ENCODE measurements at regions not wholly inside any gene's neighbourhood (a gene's known extent, or its start where the extent isn't known, plus 50 kb on each side); places are given as distances from the start of the nearest gene placed in this dataset.

DNA sequence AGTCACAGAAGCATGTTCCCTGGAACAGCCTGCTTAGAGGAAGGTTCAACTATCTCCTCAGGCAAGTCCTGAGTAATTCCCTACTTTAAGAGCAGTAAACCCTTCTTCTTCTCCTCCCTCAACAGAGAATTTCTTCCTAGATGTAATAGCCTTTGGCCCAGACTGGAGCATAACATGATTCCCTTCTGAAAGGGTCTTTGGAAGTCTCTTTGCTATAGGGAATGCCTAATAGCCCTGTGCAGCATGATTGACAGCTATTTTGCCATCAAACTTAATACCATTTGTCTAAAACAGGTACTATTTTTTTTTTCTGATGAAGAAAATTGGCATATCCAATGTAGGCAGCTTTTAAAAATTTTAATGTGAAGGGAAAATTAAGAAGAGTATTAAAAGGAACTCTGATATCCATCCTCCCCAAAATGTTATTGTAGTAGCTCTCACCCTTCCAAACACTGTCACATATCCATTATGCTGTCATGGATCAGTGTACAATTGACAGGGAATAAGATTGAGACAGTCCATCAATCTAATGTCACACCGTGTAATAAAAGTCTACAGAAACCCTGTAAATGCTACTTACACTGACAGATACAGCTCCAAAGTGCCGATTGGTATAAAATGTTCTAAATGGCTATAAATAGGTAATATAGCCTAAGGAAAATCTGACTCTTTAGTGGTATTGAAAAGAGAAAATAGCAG is 884.6 kb downstream of the TTLL7 start:
- no peak for DNase-seq

DNA sequence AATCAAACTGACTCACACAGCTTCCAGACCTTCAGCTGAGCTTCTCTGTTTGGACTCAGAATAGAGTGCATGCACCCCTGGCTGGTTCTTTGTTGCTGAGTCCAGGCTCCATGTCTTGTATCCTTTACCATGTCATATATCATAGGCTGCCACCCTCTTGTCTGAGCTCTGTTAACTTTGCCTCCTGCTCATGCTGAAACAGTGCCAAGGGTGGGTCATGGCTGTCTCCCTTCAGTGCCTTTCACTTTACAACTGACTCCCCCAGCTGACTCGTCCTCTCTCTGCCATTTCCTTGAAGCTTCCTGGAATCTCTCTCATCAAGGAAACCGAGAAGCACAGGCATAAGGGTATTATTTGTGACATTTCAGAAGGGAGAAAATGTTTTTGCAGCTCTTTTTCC is 885.3 kb downstream of the TTLL7 start:
- DNase-seq = no peak

DNA sequence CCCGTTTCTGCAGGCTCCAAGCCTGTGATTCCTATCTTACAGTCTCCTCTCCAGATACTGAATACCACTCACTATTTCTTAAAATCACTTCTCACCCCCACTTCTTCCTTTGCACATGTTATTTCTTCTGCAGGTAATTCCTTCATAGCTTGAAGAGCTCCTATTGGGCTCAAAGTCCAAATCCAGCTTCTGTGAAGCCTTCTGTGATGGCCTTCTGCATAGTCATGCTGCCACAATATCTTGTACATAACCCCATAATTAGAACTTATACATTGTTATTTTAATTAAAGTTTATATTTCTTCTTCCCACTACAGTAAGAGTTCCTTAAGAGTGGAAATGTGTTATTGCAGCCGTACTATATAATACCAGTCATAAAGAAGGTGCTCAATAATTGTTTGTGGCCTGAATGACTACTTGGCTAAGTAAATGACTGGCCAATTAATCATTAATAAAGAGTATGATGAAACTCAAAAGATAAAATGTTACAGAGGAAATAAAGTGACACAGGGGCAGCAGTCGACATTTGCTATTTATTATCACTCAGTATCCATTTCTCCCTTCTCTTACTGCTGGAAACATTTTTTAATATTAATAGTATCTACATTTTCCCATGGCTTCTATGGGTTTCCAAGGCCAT is 886.6 kb downstream of the TTLL7 start:
- no peak for DNase-seq

DNA sequence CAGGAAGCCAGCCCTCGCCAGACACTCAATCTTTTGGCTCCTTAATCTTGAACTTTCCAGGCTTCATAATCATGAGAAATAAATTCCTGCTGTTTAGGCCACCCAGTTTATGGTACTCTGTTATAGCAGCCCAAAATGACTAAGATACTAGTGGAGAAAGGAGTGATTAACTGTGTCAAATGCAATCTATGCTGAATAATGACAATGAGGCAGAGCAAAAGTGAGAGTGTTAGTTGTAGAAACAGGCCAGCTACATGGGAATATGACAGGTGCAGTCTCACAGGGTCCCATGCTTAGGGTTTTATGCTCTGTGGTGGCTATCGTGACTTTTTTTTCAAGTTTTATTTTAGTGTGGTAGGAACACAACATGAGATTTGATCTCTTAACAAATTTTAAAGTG is 888.8 kb downstream of the TTLL7 start:
- DNase-seq = no peak

DNA sequence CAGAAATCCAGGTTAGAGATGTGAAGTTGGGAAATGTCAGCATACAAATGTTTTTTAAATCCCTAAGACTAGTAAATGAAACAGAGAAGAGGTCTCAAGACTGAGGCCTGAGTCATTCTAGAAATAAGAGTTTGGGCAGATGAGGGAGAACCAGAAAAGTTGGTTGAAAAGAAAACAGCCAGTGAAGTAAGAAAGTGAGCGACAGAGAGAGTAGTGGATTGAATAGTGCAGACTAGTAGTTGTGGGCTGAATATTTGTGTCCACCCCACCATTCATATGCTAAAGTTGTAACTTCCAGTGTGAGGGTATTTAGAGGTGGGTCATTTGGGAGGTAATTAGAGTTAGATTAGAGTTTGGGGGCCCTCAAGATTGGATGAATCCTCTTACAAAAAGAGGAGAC is 889.2 kb downstream of the TTLL7 start:
- DNase-seq = no peak

DNA sequence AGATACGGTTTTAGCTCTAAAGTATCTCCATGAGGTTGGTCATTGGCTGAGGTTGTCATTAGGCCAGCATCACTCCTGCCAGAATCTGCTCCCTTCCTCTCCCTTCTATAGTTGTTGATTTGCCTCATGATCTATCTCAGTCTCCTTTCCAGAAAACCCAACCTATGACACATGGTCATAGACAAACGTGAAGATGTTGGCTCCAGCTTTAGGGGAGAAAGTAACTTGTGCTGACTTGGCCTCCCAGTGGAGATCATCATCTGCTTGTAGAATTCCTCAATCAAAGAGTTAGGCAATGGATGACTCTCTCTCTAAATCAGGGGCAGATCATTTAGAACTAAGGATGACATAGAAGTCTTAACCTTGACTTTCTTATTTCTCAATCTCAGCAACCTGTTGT is 894.4 kb downstream of the TTLL7 start:
- DNase-seq = no peak

DNA sequence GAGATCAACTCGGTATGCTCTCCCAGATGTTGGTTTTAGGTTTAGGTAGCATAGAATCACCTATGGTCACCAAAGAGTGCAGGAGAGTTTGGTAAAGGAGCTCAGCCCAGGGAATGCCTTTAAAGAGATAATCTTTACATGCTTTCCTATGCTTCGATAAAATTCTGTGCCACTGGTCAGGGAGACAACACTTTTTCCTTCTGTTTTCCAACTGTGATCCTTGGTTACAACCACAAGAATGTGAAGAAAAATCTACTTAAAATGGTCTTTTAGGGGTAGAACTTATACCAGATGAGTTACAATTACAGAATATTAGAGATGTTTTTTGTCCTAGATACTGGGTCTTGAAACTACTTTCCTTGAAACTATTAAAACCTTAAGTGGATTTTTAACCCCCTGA is 895.6 kb downstream of the TTLL7 start:
- DNase-seq = no peak

DNA sequence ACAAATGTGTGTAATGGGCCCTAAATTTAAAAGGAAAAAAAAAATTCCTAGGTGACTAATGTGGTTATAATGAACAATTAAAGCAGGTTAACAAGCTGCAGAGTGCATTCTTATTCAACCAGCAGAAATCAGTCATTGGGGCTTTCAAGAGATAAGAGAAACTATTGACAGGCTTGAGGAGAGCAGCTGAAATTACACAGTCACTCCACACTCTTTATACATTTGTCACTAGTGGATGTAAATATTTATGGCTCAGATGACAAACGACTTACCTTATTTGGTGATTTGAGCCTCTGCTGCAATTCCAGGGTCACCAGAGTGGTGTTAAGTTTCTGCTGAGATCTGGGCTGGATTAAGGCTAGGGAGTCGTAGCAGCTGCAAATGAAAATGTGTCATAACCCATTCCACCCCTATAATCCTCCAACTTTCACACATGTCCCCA is 896.3 kb downstream of the TTLL7 start:
- DNase-seq = no peak

DNA sequence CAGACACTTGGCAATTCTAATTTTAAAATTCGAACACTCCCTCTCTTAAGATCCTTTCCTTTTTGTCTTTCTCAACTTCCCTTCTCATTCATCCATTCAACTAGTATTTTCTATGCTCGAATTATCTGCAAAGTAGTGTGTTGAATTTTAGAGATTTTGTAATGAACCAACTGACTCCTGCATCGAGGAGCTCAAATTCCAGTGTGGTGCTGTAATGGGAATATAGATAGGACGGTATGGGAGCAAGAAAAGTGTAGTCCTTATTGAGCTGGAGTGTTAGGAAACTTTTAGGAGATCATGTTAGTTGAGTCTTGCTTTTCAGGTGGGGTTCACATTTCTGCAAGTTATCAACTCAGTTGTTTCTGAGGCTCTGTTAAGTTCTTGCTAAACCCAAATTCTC is 897.5 kb downstream of the TTLL7 start:
- no peak for DNase-seq

DNA sequence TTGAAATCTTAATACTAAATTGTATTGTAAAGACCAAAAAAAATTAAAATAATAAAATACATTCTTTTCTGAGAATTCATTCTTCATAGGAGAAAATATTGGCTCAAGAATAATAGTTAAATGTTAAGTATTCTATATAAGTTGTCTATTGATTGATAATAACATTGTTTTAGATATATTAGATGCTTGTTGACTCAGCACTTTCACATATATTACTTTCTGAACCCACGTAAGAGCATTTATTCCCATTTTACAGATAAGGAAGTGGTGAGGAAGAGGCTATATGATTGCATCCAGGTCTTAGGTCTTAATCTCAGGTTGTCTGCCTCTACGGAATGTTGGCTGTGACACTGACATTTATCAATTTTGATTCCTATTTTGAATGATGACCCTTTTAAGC is 898.8 kb downstream of the TTLL7 start:
- DNase-seq = no peak

DNA sequence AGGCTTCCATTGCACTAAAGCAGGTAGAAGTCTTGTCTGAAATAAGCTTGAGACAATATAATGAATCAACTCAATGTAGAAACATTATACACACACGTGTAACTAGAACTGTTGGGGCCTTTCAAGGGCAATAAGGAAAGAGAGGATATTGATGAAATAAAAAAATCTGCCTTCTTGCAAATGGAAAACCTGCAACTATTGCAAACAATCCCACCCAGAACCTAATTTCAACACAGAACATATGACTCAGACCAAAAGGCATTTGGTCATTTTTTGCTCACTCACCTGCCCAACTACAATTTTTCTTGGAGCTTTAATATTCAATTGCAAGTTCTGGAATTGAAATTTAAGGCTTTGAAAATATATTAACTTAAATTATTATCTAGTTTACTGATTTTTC is 900.1 kb downstream of the TTLL7 start:
- no peak for DNase-seq

DNA sequence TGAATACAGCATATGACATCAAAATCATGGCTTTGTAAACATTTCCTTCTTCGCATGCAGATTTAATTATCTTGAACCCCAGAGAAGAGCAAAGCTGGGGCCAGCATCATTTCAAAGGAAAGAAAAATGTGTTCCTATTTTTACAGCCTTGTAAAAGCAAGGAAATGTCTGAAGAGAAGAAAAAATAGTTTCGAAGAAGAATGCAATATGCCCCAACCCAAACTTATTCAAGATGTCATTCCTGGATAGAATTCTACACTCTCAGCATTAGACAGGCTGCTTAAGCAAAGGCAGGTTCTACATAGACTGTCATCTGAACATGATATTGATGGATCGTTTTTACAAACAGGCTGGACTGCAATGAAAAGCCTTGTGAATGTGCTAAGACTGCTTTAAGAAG is 900.8 kb downstream of the TTLL7 start:
- DNase-seq = no peak

DNA sequence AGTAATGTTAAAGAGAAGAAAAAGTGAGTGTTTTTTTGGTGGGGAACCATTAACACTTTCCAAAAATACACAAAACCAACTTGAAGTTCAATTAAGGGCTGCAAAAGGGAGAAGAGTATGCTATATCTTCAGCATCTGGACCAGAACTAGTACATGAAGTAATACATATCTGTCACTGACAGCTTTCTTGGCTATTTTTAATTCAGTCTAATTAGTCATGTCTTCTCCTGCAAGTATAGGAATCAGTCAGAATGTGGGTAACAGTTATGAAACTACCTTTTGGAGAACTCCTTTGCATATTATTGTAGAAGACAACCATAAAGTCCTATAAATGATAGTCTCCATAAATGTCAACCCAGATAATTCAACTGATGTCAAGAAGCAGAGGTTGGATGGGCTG is 901.2 kb downstream of the TTLL7 start:
- DNase-seq = no peak

DNA sequence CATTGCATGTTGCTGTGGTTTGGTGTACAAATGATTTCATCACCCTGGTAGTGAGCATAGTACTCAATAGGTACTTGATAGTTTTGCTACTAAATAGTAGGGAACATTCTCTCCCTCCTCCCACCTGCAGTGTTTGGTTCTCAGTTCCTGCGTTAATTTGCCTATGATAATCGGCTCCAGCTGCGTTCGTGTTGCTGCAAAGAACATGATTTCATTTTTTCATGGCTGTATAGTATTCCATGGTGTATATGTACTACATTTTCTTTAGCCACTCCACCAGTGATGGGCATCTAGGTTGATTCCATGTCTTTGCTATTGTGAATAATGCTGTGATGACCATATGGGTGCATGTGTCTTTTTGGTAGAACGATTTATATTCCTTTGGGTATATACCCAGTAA is 903.4 kb downstream of the TTLL7 start:
- no peak for DNase-seq

DNA sequence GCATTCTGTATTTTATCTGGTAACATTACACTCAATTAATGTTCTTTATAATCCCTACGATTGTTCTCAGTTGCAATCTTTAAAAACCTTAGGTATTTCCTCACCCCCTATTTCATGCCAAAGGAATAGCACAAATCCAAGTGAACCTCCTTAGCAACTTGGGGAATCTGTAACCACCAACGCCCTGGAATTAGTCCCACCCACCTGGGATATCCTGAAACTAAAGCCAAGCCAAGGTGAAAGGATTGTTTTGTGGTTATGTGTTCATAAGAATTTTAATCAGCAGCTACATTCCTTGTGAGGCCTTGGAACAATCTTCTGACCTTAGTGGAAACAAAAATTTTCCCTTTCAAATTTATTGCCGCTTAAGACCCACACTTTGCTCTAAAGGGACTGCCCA is 908.7 kb downstream of the TTLL7 start:
- no peak for DNase-seq

DNA sequence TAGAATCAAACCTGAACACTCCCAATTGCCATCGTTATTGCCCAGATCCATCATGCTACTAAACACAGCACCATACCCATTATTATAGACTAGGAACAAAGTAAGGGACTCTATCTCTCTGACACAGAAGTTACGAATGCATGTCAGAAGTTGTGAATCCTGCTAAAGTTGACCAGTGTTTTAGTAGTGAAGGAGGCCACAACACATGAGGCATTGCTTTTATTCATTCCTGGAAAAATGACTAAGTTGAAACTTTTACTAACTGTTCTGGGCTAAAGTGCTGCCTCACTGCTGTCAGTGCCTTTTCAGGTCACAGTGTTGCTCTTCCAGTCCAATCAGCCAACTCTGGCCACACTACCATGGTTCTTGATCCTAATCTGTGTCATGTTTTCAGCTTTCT is 911.1 kb downstream of the TTLL7 start:
- no peak for DNase-seq

DNA sequence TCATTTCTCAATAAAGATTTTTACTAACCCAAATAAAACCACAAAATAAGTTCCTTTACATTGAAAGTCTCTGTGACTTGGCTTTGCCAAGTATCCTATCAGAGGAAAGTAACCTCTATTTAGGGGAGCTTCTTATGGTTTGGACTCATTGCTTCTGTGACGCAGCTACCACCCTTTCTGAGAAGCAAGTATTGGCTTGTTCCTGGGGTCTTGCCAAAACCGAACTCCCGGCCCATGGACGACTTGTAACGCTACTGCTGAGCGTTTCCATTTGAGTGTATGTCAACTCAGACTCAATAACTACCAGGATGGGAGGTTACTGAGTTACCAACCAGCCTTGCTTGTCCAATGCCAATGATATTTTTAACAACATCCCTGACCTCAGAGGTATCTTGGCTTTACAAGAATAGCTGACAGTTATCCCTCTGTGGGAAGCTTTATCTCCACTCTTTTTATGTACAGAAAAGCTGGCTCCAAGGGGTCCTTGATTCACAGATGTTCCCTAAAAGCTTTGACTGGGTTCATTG is 911.9 kb downstream of the TTLL7 start:
- no peak for DNase-seq

DNA sequence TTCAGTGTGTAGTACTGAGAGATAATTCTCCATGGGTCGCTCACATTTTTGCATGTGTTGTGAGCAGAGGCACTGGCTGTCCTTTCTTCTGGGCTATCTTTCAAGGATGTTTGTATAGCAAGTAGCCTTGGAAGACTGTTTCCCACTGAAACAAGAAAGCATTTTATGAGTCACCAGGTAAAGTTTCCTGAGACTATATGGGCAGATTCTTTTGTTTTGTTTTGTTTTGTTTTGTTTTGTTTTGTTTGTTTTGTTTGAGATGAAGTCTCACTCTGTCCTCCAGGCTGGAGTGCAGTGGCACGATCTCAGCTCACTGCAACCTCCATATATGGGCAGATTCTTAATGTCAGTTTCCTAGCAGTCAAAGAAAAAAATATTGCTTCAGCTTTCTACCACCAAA is 912.6 kb downstream of the TTLL7 start:
- no peak for DNase-seq

DNA sequence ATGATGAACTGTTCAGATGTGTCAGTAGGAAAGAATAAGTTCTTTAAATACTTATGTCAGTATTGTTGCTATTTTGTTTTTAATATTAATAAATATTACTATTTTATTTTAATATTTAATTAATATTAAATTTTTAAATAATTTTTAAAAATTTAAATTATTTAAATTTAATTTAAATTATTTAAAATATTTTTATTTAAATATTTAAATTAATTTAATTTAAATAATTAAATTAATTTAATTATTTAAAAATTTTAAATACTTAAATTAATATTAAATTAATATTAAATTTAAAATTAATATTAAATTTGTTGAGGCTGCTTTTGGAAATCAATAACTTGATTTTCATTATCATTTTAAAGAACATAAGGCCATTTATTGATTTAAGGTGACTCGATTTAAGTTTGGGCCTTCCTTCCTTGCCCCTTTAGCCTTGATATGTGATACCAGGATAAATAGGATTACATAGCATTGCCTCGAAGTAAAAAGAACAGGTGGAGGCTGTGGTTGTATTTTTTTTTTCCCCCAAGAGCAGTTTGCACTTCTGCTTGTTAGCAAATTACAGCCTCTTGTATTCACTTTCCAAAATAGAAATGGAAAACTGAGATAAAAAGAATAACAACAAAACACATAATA is 915.2 kb downstream of the TTLL7 start:
- no peak for DNase-seq

DNA sequence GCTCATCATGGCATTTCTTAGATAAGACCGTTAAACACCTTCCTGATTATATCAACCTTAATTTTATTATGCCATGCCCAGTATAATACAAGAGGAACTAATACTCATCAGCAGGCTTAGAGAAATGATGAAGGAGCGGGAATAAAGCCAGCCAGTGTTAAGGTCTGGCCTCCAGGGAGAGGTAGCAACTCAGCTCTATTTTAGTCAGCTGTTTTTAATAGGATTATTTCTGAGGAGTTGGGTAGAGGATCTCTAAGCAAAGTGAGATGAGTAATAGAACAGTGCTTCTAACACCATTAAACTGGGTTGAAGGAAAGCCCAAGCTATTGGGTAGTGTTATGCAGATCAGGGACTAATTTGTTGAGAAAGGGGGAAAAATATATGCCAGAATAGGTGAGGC is 921.5 kb downstream of the TTLL7 start:
- DNase-seq = no peak

DNA sequence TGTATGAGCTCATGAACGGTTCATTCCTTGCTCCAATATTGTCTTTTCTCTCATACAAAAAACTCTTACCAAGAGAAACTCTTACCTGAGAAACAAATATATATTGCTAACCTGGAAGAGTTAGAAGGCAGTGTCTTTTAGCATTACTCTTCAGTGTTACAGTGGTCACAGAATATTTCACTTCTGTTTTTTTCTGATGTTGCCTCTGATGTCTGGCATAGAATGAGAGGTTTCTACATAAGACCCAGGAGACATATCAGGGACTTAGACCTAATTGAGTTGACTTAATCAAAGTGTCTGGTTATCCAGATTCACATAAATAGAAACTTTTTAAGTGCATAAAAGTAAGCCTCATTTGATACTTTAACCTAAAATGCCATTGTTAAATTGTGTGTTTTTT is 923.8 kb downstream of the TTLL7 start:
- no peak for DNase-seq

DNA sequence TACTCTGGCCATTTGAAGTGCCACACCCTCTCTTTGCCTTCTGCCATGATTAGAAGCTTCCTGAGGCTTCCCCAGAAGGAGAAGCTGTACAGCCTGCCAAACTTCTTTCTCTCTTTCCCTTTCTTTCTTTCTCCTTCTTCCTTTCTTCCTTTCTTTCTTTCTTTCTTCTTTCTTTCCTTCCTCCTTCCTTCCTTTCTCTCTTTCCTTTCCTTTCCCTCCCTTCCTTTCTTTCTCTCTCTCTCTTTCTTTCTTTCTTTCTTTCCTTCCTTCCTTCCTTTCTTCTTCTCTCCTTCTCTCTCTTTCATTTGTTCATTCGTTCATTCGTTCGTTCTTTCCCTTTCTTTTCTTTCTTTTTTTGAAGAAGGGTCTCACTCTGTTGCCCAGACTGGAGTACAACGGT is 931.0 kb downstream of the TTLL7 start:
- DNase-seq = no peak

DNA sequence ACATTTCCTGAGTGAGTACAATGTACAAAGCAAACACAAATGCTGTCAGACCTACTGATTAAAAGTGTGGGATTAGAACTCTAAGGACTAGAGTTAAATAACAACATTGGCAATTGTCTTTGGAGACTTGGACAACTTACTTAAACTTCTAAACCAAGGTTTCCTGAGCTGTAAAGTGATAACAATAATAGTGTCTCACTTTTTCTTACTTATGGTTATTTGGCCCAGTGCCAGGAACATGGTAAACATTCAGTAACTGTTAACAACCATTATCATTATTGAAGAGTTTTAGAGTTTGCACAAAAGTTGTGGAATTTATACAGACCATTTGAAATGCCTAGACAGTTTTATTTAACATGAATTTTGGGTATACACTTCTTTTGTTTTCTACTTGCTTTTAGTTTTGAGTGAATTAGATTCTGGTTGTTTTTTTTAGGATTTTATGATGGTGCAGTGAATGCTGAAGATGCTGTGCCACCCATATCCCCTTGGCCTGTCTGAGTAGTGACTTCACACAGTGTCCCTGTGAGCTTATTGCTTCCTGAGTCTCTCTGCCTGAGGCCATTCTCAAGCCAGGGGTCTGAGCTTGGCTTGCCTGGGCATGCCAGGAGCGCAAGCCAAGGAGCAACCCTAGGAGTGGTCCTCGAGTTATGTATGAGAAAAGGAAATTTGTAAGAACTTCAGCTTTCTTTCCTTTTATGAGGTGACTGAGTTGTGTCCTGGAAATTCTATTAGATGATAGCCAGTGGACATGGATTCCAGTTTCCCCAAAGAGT is 932.8 kb downstream of the TTLL7 start:
- DNase-seq = no peak

Measured in MV-4-11 (cell line).